ENCODE measurements at regions not wholly inside any gene's neighbourhood (a gene's known extent, or its start where the extent isn't known, plus 50 kb on each side); places are given as distances from the start of the nearest gene placed in this dataset.

DNA sequence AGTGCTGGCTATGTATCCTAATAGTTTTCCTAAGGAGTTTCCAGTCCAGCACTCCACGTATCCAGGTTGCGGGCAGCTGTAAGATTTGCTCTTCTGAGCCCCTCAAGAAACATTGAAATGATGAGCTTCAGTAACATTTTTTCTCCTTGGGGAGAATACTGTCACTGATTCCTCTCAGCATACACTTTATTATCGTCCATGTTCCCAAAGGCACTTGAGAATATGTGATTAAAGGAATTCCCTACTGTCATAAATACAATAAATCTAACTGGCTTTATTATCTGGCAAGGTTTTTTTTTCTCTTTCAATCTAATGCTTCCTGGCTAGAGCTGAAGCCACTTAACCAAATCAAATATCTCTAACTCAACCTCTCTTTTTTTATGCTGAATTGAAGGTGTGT, 359.2 kb upstream of the PKN2 start:
- TF ChIP-seq, protein P1, sequence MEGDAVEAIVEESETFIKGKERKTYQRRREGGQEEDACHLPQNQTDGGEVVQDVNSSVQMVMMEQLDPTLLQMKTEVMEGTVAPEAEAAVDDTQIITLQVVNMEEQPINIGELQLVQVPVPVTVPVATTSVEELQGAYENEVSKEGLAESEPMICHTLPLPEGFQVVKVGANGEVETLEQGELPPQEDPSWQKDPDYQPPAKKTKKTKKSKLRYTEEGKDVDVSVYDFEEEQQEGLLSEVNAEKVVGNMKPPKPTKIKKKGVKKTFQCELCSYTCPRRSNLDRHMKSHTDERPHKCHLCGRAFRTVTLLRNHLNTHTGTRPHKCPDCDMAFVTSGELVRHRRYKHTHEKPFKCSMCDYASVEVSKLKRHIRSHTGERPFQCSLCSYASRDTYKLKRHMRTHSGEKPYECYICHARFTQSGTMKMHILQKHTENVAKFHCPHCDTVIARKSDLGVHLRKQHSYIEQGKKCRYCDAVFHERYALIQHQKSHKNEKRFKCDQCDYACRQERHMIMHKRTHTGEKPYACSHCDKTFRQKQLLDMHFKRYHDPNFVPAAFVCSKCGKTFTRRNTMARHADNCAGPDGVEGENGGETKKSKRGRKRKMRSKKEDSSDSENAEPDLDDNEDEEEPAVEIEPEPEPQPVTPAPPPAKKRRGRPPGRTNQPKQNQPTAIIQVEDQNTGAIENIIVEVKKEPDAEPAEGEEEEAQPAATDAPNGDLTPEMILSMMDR (conservative IDR thresholded peaks at IDR 0.05; ENCODE audit: low read depth, low read length) = no peak
- TF ChIP-seq EZH2 (IDR thresholded peaks at IDR 0.05; ENCODE audit: borderline replicate concordance, low read depth, low read length, poor library complexity, severe bottlenecking) = no peak
- DNase-seq (ENCODE audit: low spot score) = no peak
- no peaks in the 10 kb centered on the region for H3K36me3 ChIP-seq (ENCODE audit: insufficient read depth, low read length, poor library complexity, severe bottlenecking)
- ChIA-PET POLR2A (ENCODE audit: low non-redundant PET) (no interaction called here), CTCF (no interaction called here)
- no peaks in the 10 kb centered on the region for H3K27me3 ChIP-seq (replicated peaks; ENCODE audit: insufficient read depth, low read depth, low read length, poor library complexity)
- intact Hi-C loops (cut with micrococcal nuclease; ENCODE audit: unreplicated experiment) = no loop called here
- H3K9me3 ChIP-seq (ENCODE audit: low read depth, low read length, poor library complexity, severe bottlenecking) = no peaks in the 10 kb centered on the region
- BruUV-seq (replicated peaks) = no TSS peak
- peaks cover 19% of the 10 kb centered on the region for H3K4me1 ChIP-seq (ENCODE audit: insufficient read depth, low read length, poor library complexity, severe bottlenecking)
- H3K27ac ChIP-seq (ENCODE audit: low read depth, low read length, poor library complexity, severe bottlenecking) = no peak overlapping the region
- no peak overlapping the region for H3K4me3 ChIP-seq (ENCODE audit: low read depth, low read length, poor library complexity, severe bottlenecking)

DNA sequence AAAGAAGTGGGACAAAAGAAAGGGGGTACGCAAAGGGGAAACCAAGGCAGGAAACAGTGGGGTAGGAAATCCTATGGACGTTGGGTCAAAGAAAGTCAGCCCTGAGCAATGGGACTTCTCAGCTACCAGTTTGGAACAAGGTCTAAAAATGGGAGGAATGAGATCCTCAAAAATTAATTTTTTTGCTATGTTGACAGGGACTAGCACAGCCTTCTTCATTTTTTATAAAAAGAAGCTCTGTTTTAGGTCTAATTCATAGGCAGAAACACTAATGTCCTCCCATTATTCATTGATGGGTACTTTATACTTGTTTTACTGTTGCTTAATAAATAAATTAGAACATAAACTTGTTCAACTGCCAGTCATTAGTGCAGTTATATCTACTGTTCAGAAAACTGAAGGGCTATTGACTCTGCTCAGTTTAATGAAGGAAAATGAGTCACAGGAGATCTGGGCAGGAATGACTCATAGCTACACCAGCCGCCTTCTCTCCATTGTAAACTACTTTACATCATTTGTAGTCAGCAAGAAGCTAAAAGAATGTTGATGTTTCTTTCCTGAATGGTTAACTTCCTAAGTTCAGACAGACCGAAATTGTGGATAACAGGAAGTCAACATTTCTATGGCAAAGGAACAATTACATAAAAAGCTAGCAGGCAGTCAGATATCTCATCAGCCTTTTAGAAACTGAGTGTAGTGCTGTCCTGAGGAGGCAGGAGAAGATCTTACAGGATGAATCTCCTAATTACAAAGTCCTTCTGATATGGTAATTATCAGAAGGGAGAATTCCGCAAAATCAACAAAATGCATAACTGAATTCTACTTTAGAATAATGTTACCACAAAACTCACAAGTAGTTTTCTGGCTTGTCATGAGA, 356.4 kb upstream of the PKN2 start:
- Histone ChIP-seq H3K9me3 (ENCODE audit: low read depth, low read length, poor library complexity, severe bottlenecking) (no peaks in the 10 kb centered on the region), H3K27ac (ENCODE audit: low read depth, low read length, poor library complexity, severe bottlenecking) (no peak overlapping the region), H3K36me3 (ENCODE audit: insufficient read depth, low read length, poor library complexity, severe bottlenecking) (no peaks in the 10 kb centered on the region), H3K4me1 (ENCODE audit: insufficient read depth, low read length, poor library complexity, severe bottlenecking) (peaks cover 19% of the 10 kb centered on the region), H3K4me3 (ENCODE audit: low read depth, low read length, poor library complexity, severe bottlenecking) (no peak overlapping the region), H3K27me3 (replicated peaks; ENCODE audit: insufficient read depth, low read depth, low read length, poor library complexity) (no peaks in the 10 kb centered on the region)
- CTCF ChIA-PET = interaction anchor here (0.9 kb wide), 1 partner anchor 147 kb away, joined by 3 read pairs; no protein-coding TSS in a partner anchor
- intact Hi-C loops (cut with micrococcal nuclease; ENCODE audit: unreplicated experiment) = no loop called here
- peak; percentile 93 for DNase-seq (ENCODE audit: low spot score)
- POLR2A ChIA-PET (ENCODE audit: low non-redundant PET) = no interaction called here
- TF ChIP-seq EZH2 (IDR thresholded peaks at IDR 0.05; ENCODE audit: borderline replicate concordance, low read depth, low read length, poor library complexity, severe bottlenecking) = no peak
- TF ChIP-seq, protein P1 (conservative IDR thresholded peaks at IDR 0.05; ENCODE audit: low read depth, low read length) = no peak
- BruUV-seq (replicated peaks) = no TSS peak

DNA sequence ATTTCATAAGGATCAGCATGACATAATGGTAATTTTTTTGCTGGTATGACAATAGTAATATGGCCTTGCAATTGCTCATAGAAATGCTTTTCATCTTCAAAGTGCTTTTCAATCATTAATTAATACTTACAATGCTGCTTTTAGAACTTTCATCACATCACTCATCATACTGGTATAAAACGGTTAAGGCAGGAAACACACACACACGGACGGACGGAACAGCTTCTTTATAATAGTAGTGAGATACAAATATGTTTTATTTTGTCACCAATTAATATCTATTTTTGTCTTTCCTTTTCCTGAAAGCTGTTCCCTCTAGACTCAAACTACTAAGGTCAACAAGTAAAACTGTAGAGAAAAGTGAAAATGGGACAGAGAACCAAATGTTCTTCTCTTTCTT, 353.9 kb upstream of the PKN2 start:
- CTCF ChIA-PET = no interaction called here
- no TSS peak for BruUV-seq (replicated peaks)
- H3K36me3 ChIP-seq (ENCODE audit: insufficient read depth, low read length, poor library complexity, severe bottlenecking) = no peaks in the 10 kb centered on the region

More for the DNA sequence above, 353.9 kb upstream of the PKN2 start:
- DNase-seq (ENCODE audit: low spot score) = no peak
- Histone ChIP-seq H3K27ac (ENCODE audit: low read depth, low read length, poor library complexity, severe bottlenecking) (no peak overlapping the region), H3K4me3 (ENCODE audit: low read depth, low read length, poor library complexity, severe bottlenecking) (no peak overlapping the region), H3K9me3 (ENCODE audit: low read depth, low read length, poor library complexity, severe bottlenecking) (no peaks in the 10 kb centered on the region), H3K4me1 (ENCODE audit: insufficient read depth, low read length, poor library complexity, severe bottlenecking) (peaks cover 19% of the 10 kb centered on the region), H3K27me3 (replicated peaks; ENCODE audit: insufficient read depth, low read depth, low read length, poor library complexity) (no peaks in the 10 kb centered on the region)
- TF ChIP-seq, protein P1 (conservative IDR thresholded peaks at IDR 0.05; ENCODE audit: low read depth, low read length) = no peak
- no peak for TF ChIP-seq EZH2 (IDR thresholded peaks at IDR 0.05; ENCODE audit: borderline replicate concordance, low read depth, low read length, poor library complexity, severe bottlenecking)
- POLR2A ChIA-PET (ENCODE audit: low non-redundant PET) = no interaction called here
- intact Hi-C loops (cut with micrococcal nuclease; ENCODE audit: unreplicated experiment) = loop anchor here (2.0 kb wide), 1 partner anchor 21 kb away; no protein-coding TSS in a partner anchor

Measured in A673 (cell line).